NCI-H510A treated with DMSO at 0.1 percent for 48 hours (cell line): ENCODE measurements at regions not wholly inside any gene's neighbourhood (a gene's known extent, or its start where the extent isn't known, plus 50 kb on each side); places are given as distances from the start of the nearest gene placed in this dataset.
A peak's percentile ranks its signal among the peaks of the same experiment; 100 is the strongest.

Experiments
- DNase-seq: peaks from one replicate; lab custom pipeline; 2025; lab: John Stamatoyannopoulos, UW

DNA sequence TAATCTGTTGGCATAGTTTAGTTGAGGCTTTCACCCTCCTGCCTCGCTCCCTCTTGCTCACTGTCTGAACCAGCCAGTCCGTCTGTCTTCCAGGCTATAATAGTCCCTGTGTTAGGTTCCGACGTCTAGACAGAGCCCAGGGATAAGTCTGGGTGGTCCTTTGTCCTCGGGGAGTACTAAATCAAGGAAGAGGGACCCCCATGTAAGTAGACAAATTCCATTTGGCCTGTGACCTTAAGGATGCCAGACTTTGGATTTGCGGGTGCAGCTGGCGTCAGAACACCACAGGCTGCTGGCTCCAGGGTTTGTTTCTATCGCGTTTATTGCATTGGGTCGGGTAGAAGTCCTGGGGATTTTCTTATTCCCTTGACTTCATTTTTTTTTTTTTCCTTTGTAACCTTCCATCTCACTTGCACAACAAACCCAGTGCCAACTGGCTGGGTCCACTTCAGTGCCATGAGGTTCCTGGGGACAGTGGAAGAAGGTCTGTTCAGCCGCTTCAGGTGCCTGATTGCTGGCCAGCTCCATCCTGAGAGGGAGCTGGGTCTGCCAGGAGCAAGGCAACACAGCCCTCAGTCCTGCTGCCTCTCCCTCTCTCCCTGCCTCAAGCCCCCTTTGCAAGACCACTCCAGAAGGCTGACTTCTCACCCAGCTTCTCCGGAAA is 95.4 kb upstream of the KLHL25 start:
- DNase-seq: no peak

DNA sequence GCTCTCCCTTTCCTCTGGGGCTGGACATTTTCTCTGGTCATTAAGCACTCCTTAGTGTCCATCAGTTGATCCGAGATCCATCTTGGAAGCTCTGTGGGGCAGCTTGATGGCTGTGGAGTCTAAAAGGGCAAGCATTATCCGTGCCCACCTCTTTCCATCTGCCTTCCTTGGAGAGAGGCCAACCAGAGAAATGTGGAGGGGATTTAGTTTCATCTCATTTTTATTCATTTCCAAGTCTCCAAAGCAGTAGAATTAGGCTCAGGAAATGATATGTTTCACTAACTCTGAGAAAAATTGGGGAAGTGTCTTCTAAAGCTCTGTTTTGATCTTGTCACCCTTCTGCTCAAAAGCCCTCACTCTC is 95.9 kb upstream of the KLHL25 start:
- no peak for DNase-seq

DNA sequence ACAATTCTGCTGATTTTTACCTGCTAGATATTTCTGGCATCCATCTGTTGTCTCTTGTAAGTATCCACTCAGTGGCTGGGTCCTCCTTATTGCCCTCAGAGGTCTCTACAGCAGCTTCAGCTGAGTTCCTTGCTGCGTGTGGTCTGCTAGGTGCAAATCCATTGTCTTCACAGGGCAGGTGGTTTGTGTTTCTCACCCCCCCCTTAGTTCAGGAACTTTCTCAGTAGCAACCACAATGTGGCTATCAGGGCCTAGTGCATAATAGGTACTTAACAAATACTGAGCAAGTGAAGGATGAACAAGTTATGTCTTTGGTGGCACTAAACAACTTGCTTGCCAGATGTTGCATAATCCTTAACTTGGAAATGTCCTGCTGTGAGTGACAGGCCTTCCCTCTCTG is 96.7 kb upstream of the KLHL25 start:
- DNase-seq: no peak

DNA sequence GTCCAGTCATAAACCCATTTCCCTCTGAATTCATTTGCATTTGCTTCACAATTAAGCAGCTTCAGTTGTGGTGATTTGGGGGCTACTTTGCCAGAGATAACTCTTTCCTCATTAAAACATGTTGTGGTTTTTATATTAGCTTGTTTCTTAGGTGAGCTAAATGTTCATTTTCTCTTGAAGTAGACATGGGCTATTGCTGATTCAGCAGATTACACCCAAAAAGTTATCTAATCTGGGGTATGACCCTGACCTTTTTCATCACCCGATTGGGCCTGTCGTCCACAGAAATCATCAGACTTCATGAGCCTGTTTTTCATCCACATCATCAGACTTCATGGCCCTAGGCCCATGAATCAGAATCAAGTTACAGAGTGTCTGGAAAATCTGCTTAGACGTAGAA is 97.5 kb upstream of the KLHL25 start:
- no peak for DNase-seq

DNA sequence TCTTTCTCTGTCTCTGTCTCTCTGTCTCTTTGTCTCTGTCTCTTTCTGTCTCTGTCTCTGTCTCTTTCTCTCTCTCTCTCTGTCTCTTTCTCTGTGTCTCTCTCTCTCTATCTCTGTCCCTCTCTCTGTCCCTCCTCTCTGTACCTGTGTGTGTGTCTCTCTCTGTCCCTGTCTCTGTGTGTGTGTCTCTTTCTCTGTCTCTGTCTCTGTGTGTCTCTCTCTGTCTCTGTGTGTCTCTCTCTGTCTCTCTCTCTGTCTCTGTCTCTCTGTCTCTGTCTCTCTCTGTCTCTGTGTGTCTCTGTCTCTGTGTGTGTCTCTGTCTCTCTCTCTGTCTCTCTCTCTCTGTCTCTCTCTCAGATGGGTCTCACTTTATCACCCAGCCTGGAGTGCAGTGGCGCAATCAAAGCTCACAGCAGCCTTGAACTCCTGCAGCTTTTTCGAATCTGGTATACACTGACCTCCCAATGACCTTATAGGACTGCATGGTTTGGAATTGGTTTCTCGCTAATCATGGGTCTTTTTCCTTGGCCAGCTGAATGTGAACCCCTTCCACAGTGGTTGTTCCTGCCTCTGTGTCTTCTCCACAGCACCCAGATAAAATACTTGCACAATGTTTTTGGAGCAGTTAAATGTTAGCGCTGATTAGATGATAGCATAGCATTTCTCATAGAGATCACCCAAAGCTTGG is 102.6 kb upstream of the KLHL25 start:
- no peak for DNase-seq

DNA sequence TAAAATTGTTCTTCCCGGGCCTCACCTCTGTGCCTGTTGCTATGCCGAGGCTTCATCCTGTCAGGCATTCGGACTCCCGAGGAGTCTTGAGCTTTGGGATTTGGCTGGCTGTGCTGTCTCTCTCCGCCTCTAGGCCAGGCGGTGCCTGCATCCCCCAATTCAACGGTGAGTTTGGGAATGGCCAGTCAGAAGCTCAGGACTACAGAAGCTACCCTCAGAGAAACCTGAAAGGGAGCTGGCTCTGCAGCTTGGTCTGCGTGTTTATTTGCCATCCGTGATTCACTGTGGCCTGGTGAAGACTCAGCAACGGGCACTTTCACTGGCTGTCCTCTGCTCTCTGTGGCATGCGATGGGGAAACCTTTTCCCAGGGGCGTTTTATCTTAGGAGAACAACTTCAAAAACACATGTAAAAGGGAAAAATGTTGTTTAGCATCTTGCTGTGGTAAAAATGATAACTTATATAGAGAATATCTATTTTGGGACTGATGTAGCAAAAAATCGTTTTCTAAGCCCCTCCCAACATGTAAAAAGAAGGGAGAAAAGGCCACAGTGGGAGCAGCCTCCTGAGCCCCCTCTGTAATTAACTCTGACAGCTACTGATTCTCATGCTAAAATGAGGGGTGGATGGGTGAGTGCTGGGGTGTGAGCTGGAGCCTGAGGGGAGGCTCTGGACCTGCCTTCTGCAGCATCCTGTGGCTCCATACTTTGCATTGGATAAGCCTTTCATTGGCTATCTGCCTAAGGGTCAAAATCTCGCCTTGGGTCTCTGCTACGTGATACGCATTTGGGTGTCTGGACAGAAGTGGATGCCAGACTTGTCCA is 103.4 kb upstream of the KLHL25 start:
- DNase-seq: no peak

DNA sequence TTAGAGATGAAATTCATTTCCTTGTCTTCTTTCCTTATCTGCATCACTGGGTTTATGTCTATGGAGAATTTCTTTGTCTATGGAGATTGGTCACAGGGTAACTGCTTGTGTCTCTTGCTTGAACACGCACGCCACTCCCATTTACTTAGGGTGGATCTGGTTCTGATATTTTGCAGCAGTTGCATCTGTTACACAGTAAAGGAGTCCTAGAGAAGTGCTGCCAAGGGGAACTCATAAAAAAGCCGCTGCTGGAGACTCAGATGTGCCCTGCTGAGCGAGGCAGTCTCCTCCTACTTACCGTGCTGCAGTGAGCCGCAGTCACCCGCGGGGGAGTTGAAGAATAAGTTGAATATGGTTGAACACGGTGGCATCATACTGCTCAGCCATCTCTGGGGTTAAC is 105.2 kb upstream of the KLHL25 start:
- DNase-seq: no peak

DNA sequence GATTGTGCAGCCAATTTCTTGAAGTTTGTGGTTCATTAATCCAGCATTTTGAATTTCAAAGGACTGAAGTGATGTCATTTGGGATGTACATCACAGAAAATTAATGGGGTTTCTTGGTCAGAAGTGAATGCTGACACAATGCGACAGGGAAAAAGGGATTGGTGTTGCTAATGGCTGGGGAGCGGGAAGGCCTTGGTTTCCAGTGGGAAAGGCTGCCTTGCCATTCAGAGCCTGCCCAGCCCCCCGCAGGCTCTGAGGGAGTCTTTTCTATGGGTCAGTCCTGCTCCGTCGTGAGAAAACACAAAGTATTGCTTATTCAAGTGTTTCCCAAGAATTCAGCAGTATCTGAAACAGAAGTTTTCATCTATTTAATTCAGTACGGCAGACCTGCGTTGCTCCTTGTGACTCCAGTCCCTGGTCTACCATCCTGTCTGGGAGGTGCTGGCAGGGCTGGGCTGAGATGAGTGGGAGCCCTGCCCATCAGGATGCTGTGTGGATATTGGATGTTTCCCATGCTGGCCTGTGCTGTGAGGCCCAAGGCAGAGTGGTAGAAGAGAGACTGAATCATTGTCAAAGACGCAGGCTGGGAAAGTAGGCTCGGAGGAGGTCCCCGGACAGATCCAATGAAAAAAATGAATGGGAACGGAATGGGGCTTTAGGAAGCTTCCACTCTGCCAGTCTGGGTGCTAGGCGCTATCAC is 111.2 kb upstream of the KLHL25 start:
- DNase-seq: no peak

DNA sequence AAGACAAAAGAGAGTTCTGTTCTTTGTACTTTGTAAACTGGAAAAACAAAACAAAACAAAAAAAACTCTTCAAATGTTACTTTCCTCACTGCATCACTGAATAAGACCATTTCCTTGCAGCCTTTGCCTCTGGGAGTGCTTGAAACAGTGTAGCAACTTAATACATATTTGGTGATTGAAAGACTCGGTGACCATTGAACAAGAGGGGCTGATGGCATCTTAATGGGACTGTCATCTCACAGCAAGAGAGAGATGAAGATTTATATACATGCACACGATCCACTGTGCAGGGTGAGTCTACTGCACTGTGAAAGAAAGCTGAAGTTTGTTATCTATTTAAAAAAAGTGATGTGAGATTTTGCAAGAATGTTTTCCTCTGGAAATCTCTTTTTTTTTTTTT is 111.9 kb upstream of the KLHL25 start:
- no peak for DNase-seq

DNA sequence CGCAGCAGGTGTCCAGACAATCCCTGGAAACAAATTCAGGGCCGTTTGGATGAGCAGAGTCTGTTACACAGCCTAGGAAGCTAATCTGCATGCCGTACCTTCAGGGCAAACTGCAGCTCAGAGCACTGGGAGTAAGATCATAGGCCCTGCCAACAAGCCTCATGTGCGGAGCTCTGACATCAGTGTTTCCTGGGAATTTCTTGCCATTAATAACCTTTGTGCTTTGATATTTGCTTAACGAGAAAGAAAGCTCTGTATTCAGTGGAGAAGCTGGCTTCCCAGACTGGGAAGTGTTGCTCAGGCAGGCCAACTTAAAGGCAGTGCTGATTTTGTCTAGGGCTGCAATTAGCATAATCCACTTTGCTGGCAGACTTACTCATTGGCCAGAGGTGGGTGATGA is 116.1 kb upstream of the KLHL25 start:
- no peak for DNase-seq

DNA sequence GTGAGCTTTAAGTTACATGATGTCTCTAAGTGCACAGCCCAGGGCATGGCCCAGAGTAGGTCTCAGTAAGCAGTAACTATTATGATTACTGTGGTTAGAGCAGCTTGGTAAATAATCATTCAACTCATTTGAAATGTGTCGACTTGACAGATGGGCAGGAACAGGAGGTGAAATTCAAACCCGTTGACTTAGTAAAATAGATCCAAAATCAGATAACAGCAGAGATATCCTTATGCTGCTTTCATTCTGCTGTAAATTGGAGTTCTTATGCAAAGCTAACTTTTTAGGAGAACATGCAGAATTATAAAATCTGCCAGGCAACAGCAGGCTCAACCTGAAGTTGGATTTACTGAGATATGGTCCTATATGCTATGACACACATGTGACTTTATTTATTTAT is 118.7 kb upstream of the KLHL25 start:
- DNase-seq: no peak

DNA sequence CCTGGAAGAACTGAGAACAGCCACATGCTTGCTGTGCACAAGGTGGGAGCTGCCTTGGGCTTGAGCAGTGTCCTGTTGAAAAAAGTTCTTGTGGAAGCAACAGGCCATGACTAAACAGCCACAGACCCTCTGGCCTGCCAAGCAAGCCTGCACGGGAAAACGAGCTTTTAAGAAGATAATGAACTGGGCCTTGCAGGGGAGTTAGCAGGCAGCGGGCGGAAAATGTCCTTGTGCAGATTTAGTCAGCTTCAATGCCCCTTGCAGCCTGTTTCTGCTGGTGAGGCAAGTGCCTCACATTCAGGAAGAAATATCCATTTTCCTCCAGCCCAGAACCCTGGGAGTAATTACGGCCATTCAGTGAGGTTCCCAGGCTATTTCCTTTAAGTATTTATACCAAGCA is 126.2 kb upstream of the KLHL25 start:
- DNase-seq: no peak

DNA sequence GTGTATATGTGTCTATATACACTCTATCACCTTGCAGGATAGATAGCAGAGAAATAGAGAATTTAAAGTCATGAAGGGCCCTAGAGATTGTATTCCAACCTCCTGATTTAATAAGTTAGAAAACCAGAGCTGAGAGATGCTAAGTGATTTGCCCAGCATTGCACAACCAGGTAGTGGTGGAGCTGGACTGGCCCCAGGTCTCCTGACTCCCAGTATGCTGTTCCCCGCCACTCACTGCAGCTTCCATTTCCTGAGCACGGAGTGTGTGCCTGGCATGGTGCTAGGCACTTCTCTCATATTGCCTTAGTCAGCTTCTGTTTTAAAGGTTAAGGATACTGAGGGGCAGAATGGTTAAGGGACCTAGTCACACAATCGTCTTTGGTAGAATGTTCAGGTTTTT is 129.4 kb upstream of the KLHL25 start:
- no peak for DNase-seq

DNA sequence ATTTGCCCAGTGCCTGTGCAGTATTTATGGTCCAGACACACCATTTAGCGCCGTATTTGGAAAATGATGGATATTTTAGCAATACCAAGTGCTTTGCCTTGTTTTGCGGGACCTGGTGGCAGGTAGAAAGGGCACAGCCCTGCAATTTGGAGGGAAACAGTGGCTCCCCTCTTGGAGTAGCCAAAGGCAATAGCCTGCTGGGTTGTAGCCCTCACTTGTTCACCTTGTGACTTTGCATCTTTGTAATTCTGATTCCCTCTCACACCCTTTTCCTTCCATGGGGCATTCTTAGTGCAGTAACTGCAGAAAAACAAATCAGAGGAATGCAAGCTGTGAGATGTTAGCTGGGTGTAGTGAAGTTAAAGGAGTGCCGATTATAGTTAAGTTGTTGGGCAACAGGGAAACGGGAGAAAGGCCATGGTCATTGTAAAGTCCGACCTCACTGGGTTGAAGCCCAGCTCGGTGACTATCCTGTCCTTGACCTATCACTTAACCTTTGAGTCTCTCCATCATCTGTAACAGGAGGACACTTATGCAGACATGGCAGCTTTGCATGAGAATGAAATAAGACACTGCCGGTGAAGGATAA is 131.0 kb upstream of the KLHL25 start:
- DNase-seq: no peak

DNA sequence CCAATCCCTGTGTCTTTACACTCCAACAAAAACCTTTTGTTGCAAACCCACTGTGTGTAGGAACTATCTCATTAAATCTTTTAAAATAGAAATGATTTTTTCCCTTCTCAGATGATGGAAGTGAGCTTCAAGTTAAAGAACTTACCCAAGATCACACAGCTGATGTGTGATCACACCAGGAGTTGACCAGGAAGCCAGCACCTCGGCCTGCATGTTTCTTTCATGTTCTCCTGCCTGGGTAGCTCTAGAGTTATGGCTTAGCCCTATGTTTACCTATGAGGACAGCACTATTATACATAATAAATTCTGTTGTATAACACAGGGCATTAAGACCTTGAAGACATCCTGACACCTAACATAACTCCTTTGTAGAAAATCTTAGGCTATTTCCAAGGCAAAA is 132.1 kb upstream of the KLHL25 start:
- no peak for DNase-seq

DNA sequence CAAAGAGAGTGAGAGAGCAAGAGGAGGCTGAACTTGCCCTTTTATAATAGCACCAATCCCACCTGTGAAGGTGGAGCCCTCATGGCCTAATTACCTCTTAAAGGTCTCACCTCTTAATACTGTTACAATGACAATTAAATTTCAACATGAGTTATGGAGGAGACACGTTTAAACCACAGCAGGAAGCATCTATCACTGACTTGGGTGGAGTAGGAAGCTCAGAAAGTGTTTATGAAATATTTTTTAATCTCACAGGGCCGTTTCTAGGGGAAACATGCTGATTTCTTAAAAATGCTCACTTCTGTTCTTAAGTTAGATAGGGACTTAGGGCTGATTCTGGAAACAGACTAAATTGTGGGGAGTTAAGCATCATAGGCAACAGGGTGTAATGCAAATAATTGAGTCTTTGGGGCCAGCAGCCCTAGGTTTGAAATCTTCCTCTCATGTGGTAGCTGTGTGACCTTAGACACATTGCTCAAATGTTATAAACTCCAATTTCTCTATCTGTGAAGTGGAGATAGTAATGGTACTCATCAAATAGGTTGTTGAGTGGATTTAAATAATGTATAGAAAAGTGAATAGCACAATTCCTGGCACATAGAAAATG is 133.3 kb upstream of the KLHL25 start:
- DNase-seq: no peak

DNA sequence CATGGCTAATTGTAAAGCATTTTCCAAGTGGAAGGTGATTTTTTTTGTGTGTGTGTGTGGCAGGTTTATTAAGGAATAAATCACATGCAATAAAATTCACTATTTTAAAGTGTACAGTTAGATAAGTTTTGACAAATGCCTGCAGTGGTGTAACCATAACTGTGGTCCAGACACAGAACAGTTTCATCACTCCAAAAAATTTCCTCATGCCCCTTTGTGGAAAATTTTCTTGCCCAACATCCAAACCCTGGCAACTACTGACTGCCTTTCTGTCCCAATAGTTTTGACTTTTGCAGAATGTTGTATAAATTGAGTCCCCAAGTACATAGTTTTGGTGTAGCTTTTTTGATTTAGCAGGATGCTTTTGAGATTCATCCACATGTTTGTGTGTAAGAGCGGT is 135.1 kb upstream of the KLHL25 start:
- no peak for DNase-seq

DNA sequence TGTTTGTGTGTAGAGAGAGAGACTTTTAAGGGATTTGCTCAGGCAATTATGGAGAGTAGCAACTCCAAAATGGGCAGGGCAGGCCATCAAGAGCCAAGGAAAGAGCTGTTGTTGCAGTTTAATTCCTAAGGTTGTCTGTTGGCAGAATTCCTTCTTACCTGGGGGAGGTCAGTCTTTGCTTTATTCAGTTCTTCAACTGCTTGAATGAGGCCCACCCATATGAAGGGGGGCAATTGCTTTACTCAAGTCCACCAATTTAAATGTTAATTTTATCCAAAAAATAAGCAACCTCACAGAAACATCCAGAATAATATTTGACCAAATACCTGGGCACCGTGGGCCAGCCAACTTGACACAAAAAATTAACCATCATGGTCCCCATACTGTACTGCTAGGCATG is 137.7 kb upstream of the KLHL25 start:
- DNase-seq: no peak

DNA sequence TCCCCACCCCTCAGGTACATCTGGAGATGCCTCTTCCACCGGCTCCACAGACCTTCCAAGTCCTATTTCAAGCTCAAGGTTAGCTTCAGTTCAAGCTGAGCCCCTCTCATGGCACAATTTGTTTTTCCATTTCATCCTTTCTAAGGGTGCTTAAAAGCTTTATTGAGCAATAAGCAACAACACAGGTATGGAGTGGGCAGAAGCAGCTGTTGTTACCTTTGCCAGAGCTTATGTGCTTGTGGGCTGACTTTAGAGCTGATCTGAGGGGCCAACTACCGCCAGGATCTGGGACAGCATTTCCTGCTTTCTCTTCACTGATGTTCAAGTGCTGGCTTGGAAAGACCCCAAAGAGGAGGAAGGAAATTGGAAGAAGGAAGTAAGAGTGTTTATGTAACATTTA is 140.0 kb upstream of the KLHL25 start:
- peak; percentile 3 for DNase-seq

DNA sequence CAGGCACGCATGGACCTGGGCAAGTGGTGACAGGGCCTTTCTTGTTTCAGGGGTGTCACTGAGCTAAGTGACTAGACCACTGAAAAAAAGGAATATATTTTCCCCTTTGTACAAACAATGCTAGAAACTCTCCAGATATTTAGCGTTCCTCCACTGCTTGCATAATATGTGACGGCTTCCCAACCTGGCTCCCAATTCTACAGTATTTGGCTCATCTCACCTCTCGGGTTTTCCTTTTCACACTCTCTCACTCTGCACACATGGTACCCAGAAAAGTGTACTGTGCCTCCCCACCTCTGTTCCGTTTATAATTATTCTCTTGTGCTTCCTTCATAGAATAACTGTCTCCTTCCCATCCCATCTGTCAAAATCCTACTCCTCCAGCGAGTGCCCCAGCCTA is 140.5 kb upstream of the KLHL25 start:
- no peak for DNase-seq

DNA sequence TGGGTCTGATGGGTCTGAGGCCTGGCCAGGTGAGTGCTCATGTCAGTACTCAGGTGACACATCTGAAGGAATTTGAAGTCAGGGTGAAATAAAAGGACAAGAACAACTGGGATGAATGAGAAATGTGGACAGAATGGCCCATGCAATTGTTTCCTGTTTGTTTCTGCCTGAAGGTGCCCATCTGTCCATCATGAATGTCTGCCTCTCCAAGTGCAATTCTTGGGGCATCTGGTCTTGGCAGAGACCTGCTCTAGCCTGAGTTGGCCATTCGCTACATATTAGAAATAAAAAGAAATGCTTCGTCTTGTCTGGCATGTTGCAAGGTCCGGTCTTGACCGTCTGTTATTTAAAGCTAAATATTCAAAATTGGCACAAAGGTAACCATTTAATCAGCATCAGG is 142.0 kb upstream of the AGBL1 start:
- DNase-seq: no peak
